Mesodermal cell (in vitro differentiated cells): ENCODE measurements at regions not wholly inside any gene's neighbourhood (a gene's known extent, or its start where the extent isn't known, plus 50 kb on each side); places are given as distances from the start of the nearest gene placed in this dataset.

Experiments
- H3K27ac ChIP-seq: 2 replicates; pipeline ENCODE4 v1.7.0; 2013; ENCODE audit warnings: mild to moderate bottlenecking, low read depth, low read length, moderate library complexity; ENCODE audit not compliant: severe bottlenecking
- H3K36me3 ChIP-seq: 2 replicates; pipeline ENCODE4 v1.7.1; 2013; ENCODE audit warnings: mild to moderate bottlenecking, low read length, moderate library complexity; ENCODE audit not compliant: control insufficient read depth, insufficient read depth
- H3K4me1 ChIP-seq: one replicate; pipeline ENCODE4 v1.7.1; 2013; ENCODE audit warnings: mild to moderate bottlenecking, low read length; ENCODE audit not compliant: insufficient read depth, control insufficient read depth, poor library complexity, severe bottlenecking
- H3K4me3 ChIP-seq: 2 replicates; pipeline ENCODE4 v1.7.0; 2013; ENCODE audit warnings: low read length, control low read depth, mild to moderate bottlenecking; ENCODE audit not compliant: insufficient read depth, poor library complexity, severe bottlenecking; ENCODE audit errors: extremely low read depth
- H3K9me3 ChIP-seq: 2 replicates; pipeline ENCODE4 v1.7.1; 2013; ENCODE audit warnings: mild to moderate bottlenecking, low read length, moderate library complexity; ENCODE audit not compliant: control insufficient read depth
- WGBS, 2 experiments: methylation state at CpG; one replicate each; pipeline ENCODE4 v1.1.5; 2013; ENCODE audit warnings: missing lambda C conversion rate in 2 of 2; ENCODE audit not compliant: insufficient coverage in 2 of 2; 5-methylcytosine and 5-hydroxymethylcytosine counted together

- peaks cover 7% of the 10 kb centered on the region for H3K4me1 ChIP-seq
- WGBS, 2 experiments = 55 to 73% methylated on average over 2 to 4 of the region's 5 CpGs
- no peaks in the 10 kb centered on the region for H3K36me3 ChIP-seq
- no peak overlapping the region for H3K27ac ChIP-seq
- no peaks in the 10 kb centered on the region for H3K9me3 ChIP-seq
- H3K4me3 ChIP-seq = no peak overlapping the region
Observed at GRCh38 chr4:36854554-36854953, 390.0 kb upstream of the NWD2 start.

GRCh38 chr4:36863601-36864000, 380.9 kb upstream of the NWD2 start:
- H3K9me3 ChIP-seq = no peaks in the 10 kb centered on the region
- WGBS, 2 experiments = 78% methylated on average over 1 of the region's 2 CpGs; no CpG with 5 or more reads in 1 of the 2 experiments
- no peaks in the 10 kb centered on the region for H3K4me1 ChIP-seq
- H3K36me3 ChIP-seq = no peaks in the 10 kb centered on the region
- no peak overlapping the region for H3K27ac ChIP-seq
- no peak overlapping the region for H3K4me3 ChIP-seq

GRCh38 chr4:36870121-36870520, 374.4 kb upstream of the NWD2 start:
- no peak overlapping the region for H3K4me3 ChIP-seq
- no peaks in the 10 kb centered on the region for H3K4me1 ChIP-seq
- H3K36me3 ChIP-seq = no peaks in the 10 kb centered on the region
- H3K9me3 ChIP-seq = no peaks in the 10 kb centered on the region
- no peak overlapping the region for H3K27ac ChIP-seq

GRCh38 chr4:36872679-36873078, 371.9 kb upstream of the NWD2 start:
- WGBS, 2 experiments = no CpG with 5 or more reads among the region's 1 CpG
- no peaks in the 10 kb centered on the region for H3K9me3 ChIP-seq
- H3K27ac ChIP-seq = no peak overlapping the region
- no peaks in the 10 kb centered on the region for H3K36me3 ChIP-seq
- no peaks in the 10 kb centered on the region for H3K4me1 ChIP-seq
- no peak overlapping the region for H3K4me3 ChIP-seq

DNA sequence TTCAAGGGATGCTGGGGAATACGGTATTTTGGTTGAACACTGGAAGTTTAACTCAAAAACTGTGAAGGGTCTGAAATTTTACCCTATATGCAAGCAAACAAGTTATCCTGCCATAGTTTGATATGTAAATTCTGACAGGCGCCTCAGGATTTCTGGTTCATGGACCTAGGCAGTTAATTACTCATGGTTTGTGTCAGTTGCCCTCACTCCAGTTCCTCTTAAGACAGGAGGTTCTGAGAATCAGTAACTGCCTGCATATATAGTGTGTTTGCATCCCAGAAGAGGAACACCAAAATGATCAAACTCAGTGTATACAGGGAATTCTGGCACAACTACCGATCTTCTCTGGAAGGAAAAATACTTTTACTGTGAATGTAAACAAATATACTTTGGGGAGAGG, 360.4 kb upstream of the NWD2 start:
- H3K4me3 ChIP-seq = no peak overlapping the region
- H3K27ac ChIP-seq = no peak overlapping the region
- H3K4me1 ChIP-seq = no peaks in the 10 kb centered on the region
- 78 to 100% methylated on average over 1 to 2 of the region's 3 CpGs for WGBS, 2 experiments
- H3K9me3 ChIP-seq = no peaks in the 10 kb centered on the region
- H3K36me3 ChIP-seq = no peaks in the 10 kb centered on the region

DNA sequence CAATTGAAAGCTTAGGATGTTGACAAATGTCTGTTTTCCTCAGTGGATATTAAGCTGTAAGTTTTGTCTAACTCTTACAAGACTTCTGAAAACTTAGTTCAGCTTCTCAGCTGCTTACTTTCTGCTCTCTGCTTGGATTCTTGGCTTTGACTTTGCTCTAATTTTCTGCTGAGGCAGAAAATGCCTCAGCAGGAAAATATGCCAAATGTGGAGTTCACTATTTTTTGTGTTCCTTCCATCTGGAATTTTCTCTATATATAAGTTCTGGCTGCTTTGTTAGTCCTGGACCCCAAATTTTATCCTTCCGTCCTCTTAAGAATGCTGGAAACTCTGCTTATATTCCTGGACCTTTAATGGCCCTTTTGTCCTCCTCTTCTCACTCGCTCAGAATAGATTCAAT, 352.6 kb upstream of the NWD2 start:
- Histone ChIP-seq H3K9me3 (no peaks in the 10 kb centered on the region), H3K4me1 (no peaks in the 10 kb centered on the region), H3K4me3 (no peak overlapping the region), H3K36me3 (no peaks in the 10 kb centered on the region), H3K27ac (no peak overlapping the region)
- WGBS, 2 experiments = 83 to 100% methylated on average over 1 of the region's 2 CpGs

DNA sequence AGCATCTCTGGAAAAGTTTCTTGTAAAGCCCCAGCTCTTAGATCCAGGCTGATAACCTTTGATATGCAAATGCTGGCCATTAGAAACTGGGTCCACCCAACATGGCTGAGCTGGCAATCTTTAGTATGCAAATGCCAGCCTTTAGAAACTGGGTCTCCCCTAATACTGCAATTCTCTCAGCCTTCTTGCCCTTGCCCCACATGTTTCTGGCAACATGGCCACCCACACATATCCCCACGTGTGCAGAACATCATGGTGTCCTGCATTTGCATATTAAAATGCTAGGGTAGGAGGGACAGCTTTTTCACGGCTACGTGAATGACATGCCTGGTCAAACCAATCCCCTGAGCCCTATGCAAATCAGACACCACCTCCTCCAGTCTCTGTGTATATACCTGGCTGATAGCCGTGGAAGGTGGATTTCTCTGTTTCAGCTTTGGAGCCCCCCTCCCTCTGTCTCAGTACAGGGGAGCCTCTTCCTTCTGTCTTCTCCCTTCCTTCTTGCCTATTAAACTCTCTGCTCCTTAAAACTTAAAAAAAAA, 344.0 kb upstream of the NWD2 start:
- Histone ChIP-seq H3K36me3 (no peaks in the 10 kb centered on the region), H3K4me1 (no peaks in the 10 kb centered on the region), H3K27ac (no peak overlapping the region), H3K9me3 (no peaks in the 10 kb centered on the region), H3K4me3 (no peak overlapping the region)
- WGBS, 2 experiments = 80 to 100% methylated on average over 1 to 2 of the region's 4 CpGs

DNA sequence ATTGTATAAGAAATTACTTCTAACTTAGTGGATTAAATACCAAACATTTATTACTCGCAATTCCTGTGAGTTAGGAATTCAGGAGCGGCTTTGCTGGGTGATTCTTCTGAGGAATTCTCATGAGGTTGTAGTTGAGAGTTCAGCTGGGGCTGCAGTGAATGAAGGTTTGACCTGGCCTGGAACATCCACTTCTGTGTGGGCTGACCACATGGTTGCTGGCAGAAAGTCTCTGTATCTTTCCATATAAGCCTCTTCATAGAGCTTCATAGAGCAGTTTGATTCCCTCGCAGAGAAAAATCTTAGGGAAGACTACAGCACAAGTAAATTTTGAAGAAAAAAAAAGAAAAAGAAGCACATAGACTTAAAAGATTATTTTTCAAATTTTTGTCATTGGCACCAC, 339.7 kb upstream of the NWD2 start:
- no peak overlapping the region for H3K27ac ChIP-seq
- no peaks in the 10 kb centered on the region for H3K9me3 ChIP-seq
- no peaks in the 10 kb centered on the region for H3K4me1 ChIP-seq
- no peaks in the 10 kb centered on the region for H3K36me3 ChIP-seq
- WGBS, 2 experiments = no CpG with 5 or more reads among the region's 3 CpGs
- no peak overlapping the region for H3K4me3 ChIP-seq

DNA sequence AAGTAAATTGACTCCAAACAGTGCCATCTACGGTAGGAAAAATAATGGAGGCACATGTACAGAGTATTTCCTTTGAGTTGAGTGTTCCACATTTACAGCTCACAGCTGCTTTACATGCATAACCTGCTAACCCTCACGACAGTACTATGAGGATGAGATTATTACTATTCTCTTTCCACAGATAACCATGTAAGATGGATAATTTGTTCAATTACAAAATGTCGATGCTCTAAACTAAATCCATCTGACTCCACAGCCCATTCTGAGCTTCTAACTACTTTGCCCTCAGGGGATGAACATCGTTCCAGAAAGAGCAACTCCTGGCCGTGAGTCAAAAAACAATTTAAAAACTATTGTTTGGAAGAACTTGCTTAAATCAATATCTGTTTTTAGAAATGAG, 330.4 kb upstream of the NWD2 start:
- Histone ChIP-seq H3K36me3 (no peaks in the 10 kb centered on the region), H3K4me1 (no peaks in the 10 kb centered on the region), H3K9me3 (no peaks in the 10 kb centered on the region), H3K27ac (no peak overlapping the region), H3K4me3 (no peak overlapping the region)
- 88 to 100% methylated on average over 1 of the region's 5 CpGs for WGBS, 2 experiments

DNA sequence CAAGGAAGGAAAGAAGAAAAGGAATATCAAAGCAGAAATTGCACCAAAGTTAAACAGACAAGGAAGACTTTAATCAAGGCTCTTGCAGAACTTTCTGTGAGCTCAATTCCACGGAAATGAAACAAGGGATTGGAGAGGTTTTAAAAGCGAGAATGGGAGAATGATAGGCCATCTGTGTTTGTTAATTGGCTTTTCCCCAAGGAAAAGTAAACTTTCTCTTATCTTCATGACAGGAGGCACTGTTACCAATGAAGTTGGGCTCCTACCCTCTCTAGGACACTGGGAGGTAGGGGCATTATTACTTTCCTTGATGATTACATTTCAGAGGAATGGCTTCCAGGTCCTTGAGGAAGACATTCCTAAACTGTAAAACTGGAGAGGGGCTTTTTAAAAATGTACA, 328.8 kb upstream of the NWD2 start:
- Histone ChIP-seq H3K9me3 (no peaks in the 10 kb centered on the region), H3K4me3 (no peak overlapping the region), H3K27ac (no peak overlapping the region), H3K4me1 (no peaks in the 10 kb centered on the region), H3K36me3 (no peaks in the 10 kb centered on the region)
- 63 to 83% methylated on average over 1 of the region's 2 CpGs for WGBS, 2 experiments

- H3K4me1 ChIP-seq = no peaks in the 10 kb centered on the region
- 57 to 95% methylated on average over 2 to 5 of the region's 6 CpGs for WGBS, 2 experiments
- H3K9me3 ChIP-seq = no peaks in the 10 kb centered on the region
- no peaks in the 10 kb centered on the region for H3K36me3 ChIP-seq
- H3K27ac ChIP-seq = no peak overlapping the region
- no peak overlapping the region for H3K4me3 ChIP-seq
Observed at GRCh38 chr4:36917413-36917812, 327.1 kb upstream of the NWD2 start.
